HG03521 (cell line): ENCODE measurements at regions not wholly inside any gene's neighbourhood (a gene's known extent, or its start where the extent isn't known, plus 50 kb on each side); places are given as distances from the start of the nearest gene placed in this dataset.

ENCODE experiments used
- ATAC-seq: cut with Tn5 transposase; IDR thresholded peaks from one replicate; pipeline ENCODE4 v1.9.1; 2021; ENCODE audit warnings: mild to moderate bottlenecking, moderate library complexity; ENCODE audit not compliant: unreplicated experiment

GRCh38 chr13:84430446-84430845, 548.2 kb upstream of the SLITRK1 start:
- ATAC-seq = no peak

- no peak for ATAC-seq
These were observed 547.7 kb upstream of the SLITRK1 start for GRCh38 chr13:84430015-84430414.

DNA sequence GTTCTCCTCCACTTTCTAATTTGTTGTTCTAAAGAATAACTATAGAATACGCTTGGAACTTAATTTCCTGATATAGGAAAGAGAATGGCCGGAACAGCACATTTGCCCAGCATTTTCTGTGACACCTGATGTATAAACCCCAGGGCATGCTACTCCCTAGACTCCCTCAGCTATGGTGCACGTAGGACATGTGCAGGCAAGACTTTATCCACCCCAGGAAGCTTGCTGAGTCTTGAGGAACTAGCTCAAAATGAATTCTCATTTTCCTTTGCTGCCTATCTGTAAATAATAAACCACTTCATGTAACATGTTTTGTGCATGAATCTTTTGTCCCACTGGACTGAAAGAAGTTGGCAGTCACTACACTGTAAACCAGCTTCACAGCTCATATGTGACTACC, 535.8 kb upstream of the SLITRK1 start:
- no peak for ATAC-seq

- no peak for ATAC-seq
These were observed 535.1 kb upstream of the SLITRK1 start for GRCh38 chr13:84417416-84417815.

DNA sequence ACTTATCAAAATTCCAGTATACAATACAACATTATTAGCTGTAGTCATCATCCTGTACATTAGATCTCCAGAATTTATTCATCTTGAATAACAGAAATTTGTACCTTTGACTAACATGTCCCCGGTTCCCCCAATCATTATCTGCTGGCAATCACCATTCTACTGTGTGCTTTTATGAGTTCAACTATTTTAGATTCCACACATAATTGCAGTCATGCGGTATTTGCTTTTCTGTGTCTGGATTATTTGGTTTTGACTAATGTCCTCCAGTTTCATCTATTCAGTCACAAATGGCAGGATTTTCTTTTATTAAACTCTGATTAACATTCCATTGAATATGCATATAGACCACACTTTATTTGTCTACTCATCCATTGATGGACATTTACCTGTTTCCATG, 530.7 kb upstream of the SLITRK1 start:
- ATAC-seq = no peak

DNA sequence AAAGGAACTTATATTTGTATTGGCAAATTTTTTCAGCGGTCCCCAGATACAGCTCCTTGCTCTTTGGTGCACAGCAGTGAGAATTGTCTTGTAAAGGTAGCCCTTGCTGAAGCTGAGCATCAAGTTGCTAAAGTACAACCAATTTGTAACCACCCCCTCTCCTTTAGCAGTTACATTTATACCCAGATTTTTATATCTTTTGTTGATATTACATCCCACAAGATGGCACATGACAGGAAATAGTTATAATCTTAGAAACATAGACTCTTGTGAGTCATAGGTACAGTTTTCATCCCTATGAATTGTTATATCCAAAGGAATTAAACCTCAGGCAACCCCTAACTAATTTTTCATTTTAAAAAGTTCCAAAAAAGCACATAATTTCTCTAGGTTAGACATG, 523.0 kb upstream of the SLITRK1 start:
- no peak for ATAC-seq

DNA sequence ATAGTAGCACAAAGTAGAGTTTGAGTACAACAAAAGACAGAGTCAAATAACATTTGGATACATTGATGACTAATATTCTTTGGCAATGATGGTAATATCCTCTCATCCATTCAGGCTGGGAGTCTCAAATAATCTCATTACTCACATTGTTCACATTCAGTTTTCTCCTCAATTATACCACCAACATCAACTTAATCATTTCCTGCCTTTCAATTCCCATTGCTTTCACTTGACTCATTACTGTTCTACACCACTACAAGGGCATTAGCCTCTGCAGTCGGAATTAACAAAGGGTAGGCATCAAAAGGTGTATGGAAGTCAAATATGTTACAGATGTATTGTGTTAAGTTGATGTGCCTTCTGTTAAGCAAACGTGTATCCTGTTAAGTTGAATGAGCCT, 518.4 kb upstream of the SLITRK1 start:
- no peak for ATAC-seq

DNA sequence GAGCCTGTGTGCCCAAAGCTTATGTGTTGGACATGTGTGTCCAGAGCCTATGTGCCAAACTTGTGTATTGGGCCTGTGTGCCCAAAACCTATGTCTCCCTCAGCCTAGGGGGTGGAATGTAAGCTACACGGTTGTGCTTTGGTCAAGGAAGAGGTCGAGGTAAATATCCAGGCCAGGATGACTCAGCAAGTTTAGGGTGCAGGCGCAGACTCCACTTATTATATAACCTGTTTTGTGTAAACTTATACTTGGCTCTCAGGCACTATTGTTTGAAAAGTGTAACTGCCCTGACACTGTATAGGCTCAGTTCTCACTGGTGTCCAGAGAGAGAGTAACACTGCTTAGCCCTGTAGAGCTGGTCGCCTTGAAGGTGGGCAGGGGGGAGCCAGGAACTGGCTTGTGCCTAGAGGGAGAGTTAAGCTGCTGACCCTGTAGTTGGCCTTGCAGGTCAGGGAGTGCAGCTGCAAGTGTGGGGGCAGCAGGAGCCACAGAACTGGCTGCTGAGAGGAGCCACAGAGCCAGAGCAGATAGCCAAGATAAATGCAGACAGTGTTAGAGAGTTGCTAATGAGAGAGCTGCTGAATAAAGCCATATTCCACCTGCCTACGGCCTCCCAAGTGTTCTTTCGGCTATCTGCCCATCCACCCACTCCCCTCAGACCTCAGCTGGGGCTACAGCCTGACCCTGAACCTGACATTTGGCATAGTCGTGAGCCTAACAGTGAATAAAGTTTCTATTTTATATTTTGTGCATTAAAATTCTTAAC, 517.2 kb upstream of the SLITRK1 start:
- no peak for ATAC-seq

DNA sequence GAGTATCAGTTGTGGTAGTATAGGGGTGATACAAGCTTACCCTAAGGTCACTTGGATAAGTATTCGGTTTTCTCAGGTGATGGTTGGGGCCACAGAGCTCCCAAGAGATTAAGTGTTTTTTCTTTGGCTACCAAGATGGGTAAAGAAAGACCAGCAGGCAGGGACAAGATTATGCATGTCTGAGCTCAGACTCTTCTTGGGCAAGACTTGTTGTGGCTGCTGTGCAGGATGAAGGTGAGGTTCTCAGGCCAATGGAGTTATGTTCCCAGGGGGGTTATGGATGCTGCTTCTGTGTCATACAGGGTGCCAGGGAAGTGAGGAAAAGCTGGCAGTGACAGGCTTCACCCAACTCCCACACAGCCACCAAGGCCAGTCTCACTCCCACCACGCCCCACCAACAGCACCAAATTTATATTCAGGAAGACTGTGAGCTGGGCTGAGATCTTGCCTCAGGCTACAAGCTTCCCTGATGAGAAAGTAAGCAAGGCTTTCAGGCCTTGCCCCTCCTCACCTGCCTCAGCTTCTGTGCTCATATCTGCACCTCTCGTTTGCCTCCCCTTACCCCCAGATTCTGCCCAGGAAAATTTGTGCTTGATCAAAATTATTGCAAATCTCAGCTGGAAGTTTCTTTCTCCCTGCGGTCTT, 511.8 kb upstream of the SLITRK1 start:
- ATAC-seq = no peak

GRCh38 chr13:84380866-84381265, 498.6 kb upstream of the SLITRK1 start:
- no peak for ATAC-seq

- no peak for ATAC-seq
These were observed 494.8 kb upstream of the SLITRK1 start for GRCh38 chr13:84377106-84377505.

- ATAC-seq = no peak
These were observed 484.2 kb upstream of the SLITRK1 start for GRCh38 chr13:84366506-84366905.

DNA sequence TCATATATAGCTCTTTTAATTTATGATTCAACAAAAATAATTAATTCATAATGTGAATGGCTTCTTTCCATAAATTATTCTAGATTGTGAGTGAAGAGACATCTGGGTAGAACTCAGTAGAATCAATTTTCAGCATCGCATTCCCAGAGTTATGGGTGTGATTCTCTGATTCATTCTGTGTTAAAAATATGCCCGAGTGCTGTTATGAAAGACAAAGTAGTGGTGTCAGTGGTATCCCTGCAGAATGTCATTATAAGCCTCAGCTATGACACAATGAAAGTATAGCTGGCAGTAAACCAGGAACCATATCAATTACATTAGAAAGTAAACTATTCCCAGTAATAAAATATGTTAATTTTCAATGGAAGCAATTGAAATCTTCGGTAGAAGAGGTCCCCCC, 480.5 kb upstream of the SLITRK1 start:
- no peak for ATAC-seq

DNA sequence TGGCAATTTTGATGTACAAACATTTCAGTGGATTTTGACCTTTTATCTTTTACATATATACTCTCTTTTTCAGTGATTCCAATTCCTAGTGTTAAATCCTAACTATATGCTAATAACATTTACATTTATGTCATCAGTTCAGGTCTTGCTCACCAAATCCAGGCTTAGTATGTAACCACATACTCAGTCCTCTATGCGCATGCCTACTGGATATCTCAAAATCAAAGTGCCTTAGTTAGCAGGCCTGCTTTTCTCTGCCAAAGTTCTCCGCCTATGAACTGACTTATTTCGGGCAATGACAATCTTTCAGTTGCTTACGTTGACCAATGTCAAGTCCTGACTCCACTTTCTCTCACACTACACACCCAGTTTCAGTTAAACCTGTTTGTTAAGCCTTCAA, 478.5 kb upstream of the SLITRK1 start:
- ATAC-seq = no peak

GRCh38 chr13:84358601-84359000, 476.3 kb upstream of the SLITRK1 start:
- no peak for ATAC-seq

GRCh38 chr13:84352946-84353345, 470.7 kb upstream of the SLITRK1 start:
- no peak for ATAC-seq

GRCh38 chr13:84339456-84339855, 457.2 kb upstream of the SLITRK1 start:
- no peak for ATAC-seq

DNA sequence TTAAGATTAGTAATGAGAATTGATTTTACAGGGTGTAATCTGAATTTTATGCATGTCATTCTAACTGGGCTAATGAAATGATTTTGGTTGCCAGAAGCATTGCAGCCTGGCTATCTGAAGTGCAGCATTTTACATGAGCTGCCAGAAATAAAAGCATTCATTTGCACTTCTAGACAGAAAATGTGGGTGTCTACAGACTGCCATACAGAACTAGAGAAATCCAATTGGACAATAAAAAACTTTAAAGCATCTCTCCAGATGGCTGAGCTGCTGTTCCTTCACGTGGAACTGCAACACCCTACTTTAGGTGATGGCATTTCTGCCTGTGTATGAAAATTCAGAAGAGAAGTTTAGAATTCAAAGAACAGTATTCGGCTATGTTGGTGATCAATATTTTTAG, 450.1 kb upstream of the SLITRK1 start:
- no peak for ATAC-seq

- ATAC-seq = no peak
These were observed 433.3 kb upstream of the SLITRK1 start for GRCh38 chr13:84315527-84315926.

DNA sequence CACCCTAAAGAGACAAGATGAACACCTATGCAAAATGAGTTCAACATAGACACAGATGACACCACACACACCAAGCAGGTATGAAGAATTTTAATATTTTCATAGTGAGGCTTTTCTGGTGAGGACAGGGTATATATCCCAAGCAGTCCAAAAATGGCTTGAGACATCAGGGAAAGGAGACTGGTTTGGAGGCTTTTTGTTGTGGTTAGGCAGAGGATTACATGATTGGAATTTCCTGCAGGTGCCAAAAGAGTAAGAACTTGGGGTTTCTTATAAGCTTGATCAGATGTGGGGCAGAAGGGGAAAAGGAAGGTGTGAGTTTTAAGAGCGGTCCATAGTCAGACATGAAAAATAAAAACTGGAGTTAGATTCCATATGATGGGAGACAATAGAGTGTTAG, 420.8 kb upstream of the SLITRK1 start:
- no peak for ATAC-seq

GRCh38 chr13:84297251-84297650, 415.0 kb upstream of the SLITRK1 start:
- ATAC-seq = no peak

GRCh38 chr13:84296401-84296800, 414.1 kb upstream of the SLITRK1 start:
- ATAC-seq = no peak

- no peak for ATAC-seq
These were observed 412.3 kb upstream of the SLITRK1 start for GRCh38 chr13:84294576-84294975.
